ENCODE measurements at regions not wholly inside any gene's neighbourhood (a gene's known extent, or its start where the extent isn't known, plus 50 kb on each side); places are given as distances from the start of the nearest gene placed in this dataset.

GRCh38 chr2:16244966-16245320 lies 304.6 kb downstream of the MYCN start:
- TF ChIP-seq POLR2AphosphoS5 (IDR thresholded peaks at IDR 0.05; ENCODE audit: low read depth, low read length) = no peak
- TF ChIP-seq TAF1 (IDR thresholded peaks at IDR 0.05; ENCODE audit: borderline replicate concordance, insufficient read depth, low read length) = no peak
- TF ChIP-seq SIN3A (IDR thresholded peaks at IDR 0.05; ENCODE audit: borderline replicate concordance, insufficient read depth, low read length) = no peak
